IMR-90 (cell line): ENCODE measurements at regions not wholly inside any gene's neighbourhood (a gene's known extent, or its start where the extent isn't known, plus 50 kb on each side); places are given as distances from the start of the nearest gene placed in this dataset.
"Not testable (repeated sequence)": the region's sequence is repeated elsewhere in the genome, so short reads cannot be mapped to it uniquely, and the experiment has no call there.

Source experiments
- FOS ChIP-seq: fragments of 150-350 bp; IDR thresholded peaks from 2 replicates; pipeline ENCODE4 v1.6.1; 2016; ENCODE audit warnings: low read depth, low read length
- MAFK ChIP-seq: IDR thresholded peaks from 2 replicates; pipeline ENCODE4 v1.6.1; 2012; ENCODE audit warnings: low read depth, low read length, improper control_type of control experiment
- MAZ ChIP-seq: IDR thresholded peaks from 2 replicates; pipeline ENCODE4 v1.6.1; 2012; ENCODE audit warnings: low read depth, mild to moderate bottlenecking, low read length, improper control_type of control experiment, moderate library complexity, borderline replicate concordance
- POLR2A ChIP-seq: IDR thresholded peaks from 2 replicates; pipeline ENCODE4 v1.6.1; 2012; ENCODE audit warnings: mild to moderate bottlenecking, low read depth, low read length
- RAD21 ChIP-seq: IDR thresholded peaks from 2 replicates; pipeline ENCODE4 v1.6.1; 2012; ENCODE audit warnings: low read length, improper control_type of control experiment
- RCOR1 ChIP-seq: IDR thresholded peaks from 2 replicates; pipeline ENCODE4 v1.6.1; 2012; ENCODE audit warnings: mild to moderate bottlenecking, low read length, improper control_type of control experiment; ENCODE audit not compliant: insufficient replicate concordance
- RFX5 ChIP-seq: IDR thresholded peaks from 2 replicates; pipeline ENCODE4 v1.8.0; 2012; ENCODE audit warnings: low read depth, mild to moderate bottlenecking, low read length, moderate library complexity
- SMC3 ChIP-seq: fragments of 150-350 bp; IDR thresholded peaks from 2 replicates; pipeline ENCODE4 v1.6.1; 2016; ENCODE audit warnings: low read depth, mild to moderate bottlenecking, antibody characterized with exemption, low read length, moderate library complexity
- TF ChIP-seq, protein P1 (sequence below): conservative IDR thresholded peaks from 2 replicates; pipeline ENCODE4 v1.5.1; 2012; ENCODE audit warnings: mild to moderate bottlenecking, low read depth, low read length, improper control_type of control experiment
- TF ChIP-seq, protein P2 (sequence below): fragments of 150-350 bp; IDR thresholded peaks from 2 replicates; pipeline ENCODE4 v1.6.1; 2017; ENCODE audit warnings: mild to moderate bottlenecking, antibody characterized with exemption, low read length, low read depth

GRCh38 chr16:7769091-7769490 lies 436.4 kb downstream of the RBFOX1 start:
- TF ChIP-seq RFX5, RCOR1, POLR2A, RAD21, SMC3, MAFK, FOS, MAZ: not testable (repeated sequence)
- TF ChIP-seq, protein P1, sequence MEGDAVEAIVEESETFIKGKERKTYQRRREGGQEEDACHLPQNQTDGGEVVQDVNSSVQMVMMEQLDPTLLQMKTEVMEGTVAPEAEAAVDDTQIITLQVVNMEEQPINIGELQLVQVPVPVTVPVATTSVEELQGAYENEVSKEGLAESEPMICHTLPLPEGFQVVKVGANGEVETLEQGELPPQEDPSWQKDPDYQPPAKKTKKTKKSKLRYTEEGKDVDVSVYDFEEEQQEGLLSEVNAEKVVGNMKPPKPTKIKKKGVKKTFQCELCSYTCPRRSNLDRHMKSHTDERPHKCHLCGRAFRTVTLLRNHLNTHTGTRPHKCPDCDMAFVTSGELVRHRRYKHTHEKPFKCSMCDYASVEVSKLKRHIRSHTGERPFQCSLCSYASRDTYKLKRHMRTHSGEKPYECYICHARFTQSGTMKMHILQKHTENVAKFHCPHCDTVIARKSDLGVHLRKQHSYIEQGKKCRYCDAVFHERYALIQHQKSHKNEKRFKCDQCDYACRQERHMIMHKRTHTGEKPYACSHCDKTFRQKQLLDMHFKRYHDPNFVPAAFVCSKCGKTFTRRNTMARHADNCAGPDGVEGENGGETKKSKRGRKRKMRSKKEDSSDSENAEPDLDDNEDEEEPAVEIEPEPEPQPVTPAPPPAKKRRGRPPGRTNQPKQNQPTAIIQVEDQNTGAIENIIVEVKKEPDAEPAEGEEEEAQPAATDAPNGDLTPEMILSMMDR, result not testable (repeated sequence)
- TF ChIP-seq, protein P2, sequence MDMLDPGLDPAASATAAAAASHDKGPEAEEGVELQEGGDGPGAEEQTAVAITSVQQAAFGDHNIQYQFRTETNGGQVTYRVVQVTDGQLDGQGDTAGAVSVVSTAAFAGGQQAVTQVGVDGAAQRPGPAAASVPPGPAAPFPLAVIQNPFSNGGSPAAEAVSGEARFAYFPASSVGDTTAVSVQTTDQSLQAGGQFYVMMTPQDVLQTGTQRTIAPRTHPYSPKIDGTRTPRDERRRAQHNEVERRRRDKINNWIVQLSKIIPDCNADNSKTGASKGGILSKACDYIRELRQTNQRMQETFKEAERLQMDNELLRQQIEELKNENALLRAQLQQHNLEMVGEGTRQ, result not testable (repeated sequence)
